Gastroesophageal sphincter (tissue), 3 donors: ENCODE measurements at regions not wholly inside any gene's neighbourhood (a gene's known extent, or its start where the extent isn't known, plus 50 kb on each side); places are given as distances from the start of the nearest gene placed in this dataset.

Source experiments
- EP300 ChIP-seq: sonication (generic); formaldehyde crosslinking; IDR thresholded peaks from one replicate; pipeline ENCODE4 v1.6.1; 2017; ENCODE audit warnings: antibody characterized with exemption, mild to moderate bottlenecking
- POLR2A ChIP-seq, 2 donors: fragments of 450-650 bp; IDR thresholded peaks; one replicate each; pipeline ENCODE4 v1.6.1; 2017; ENCODE audit warnings: antibody characterized with exemption in 2 of 2, mild to moderate bottlenecking in 2 of 2, moderate library complexity in 1 of 2
- POLR2AphosphoS5 ChIP-seq: sonication (generic); formaldehyde crosslinking; IDR thresholded peaks from one replicate; pipeline ENCODE4 v1.6.1; 2017; ENCODE audit warnings: antibody characterized with exemption
- TF ChIP-seq, protein P1 (sequence below), 4 experiments: fragments of 200-600 bp in 2 of 4; fragments of 450-650 bp in 2 of 4; sonication (generic) in 1 of 4; IDR thresholded peaks; one replicate each; pipeline ENCODE4 v1.5.1; 2017 to 2019; ENCODE audit warnings: antibody characterized with exemption in 4 of 4, mild to moderate bottlenecking in 2 of 4, moderate library complexity in 2 of 4

DNA sequence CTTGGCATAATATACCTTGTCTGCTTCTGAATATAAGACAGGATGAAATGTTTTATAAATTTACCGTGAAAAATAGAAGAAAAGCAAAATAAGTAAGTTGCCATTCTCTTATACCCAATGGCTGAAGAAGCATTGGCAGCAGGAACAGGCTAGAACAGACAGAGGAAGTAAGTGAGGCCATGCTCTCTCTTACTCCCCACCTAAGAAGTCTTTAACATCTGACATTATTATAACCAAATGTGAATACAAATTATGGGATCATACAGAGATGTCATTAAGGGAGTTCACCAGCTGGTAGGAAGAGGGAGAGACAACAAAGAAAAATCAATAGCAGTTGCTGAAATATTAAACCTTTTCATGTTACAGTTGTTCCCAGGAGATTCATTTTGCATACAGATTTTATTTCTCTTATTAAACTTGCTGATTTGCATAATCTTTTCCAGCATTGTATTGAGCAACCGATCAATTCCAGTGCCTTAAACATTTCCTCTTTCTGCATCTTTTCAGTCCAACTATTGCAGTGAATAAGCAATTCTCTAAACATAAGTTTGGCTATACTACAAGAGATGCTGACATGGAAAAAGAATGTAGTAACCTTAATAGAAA is 270.6 kb downstream of the SLC6A15 start:
- TF ChIP-seq, protein P1, sequence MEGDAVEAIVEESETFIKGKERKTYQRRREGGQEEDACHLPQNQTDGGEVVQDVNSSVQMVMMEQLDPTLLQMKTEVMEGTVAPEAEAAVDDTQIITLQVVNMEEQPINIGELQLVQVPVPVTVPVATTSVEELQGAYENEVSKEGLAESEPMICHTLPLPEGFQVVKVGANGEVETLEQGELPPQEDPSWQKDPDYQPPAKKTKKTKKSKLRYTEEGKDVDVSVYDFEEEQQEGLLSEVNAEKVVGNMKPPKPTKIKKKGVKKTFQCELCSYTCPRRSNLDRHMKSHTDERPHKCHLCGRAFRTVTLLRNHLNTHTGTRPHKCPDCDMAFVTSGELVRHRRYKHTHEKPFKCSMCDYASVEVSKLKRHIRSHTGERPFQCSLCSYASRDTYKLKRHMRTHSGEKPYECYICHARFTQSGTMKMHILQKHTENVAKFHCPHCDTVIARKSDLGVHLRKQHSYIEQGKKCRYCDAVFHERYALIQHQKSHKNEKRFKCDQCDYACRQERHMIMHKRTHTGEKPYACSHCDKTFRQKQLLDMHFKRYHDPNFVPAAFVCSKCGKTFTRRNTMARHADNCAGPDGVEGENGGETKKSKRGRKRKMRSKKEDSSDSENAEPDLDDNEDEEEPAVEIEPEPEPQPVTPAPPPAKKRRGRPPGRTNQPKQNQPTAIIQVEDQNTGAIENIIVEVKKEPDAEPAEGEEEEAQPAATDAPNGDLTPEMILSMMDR (IDR thresholded peaks at IDR 0.05), result no peak
- TF ChIP-seq POLR2A (IDR thresholded peaks at IDR 0.05), result no peak
- no peak for TF ChIP-seq EP300
- no peak for TF ChIP-seq POLR2AphosphoS5
